ENCODE measurements at regions not wholly inside any gene's neighbourhood (a gene's known extent, or its start where the extent isn't known, plus 50 kb on each side); places are given as distances from the start of the nearest gene placed in this dataset.

DNA sequence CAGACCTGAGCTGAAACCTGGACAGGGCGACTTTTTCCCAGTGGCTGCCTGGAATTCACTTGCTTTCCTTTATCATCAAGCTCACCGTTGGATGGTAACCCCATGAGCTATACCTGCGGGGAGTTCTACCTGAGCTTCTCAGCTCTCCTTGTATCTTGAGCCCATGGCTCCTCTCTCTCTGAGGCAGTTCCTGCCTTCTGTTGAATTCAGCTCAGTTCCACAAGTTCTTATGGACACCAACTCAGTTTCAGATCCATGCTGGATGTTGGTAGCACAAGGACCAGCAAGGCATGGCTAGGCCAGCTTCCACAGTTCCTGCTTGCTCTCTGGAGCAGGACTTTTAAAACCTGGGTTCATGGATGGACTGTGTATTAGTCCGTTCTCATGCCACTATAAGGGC, 58.3 kb upstream of the AMPD3 start:
- TF ChIP-seq SP1 (IDR thresholded peaks at IDR 0.05; ENCODE audit: low read depth, low read length) (no peak), CTCF (IDR thresholded peaks at IDR 0.05; ENCODE audit: control extremely low read depth in 1 of 3, insufficient read depth in 1 of 3, low read depth in 1 of 3, low read length in 3 of 3) (no peak), ATF2 (IDR thresholded peaks at IDR 0.05; ENCODE audit: low read length) (no peak), ZNF274 (IDR thresholded peaks at IDR 0.05; ENCODE audit: borderline replicate concordance, extremely low read depth, low read length) (no peak), JUND (IDR thresholded peaks at IDR 0.05; ENCODE audit: low read length) (no peak), SUZ12 (IDR thresholded peaks at IDR 0.05; ENCODE audit: low read length) (no peak), EP300 (IDR thresholded peaks at IDR 0.05; ENCODE audit: borderline replicate concordance in 1 of 2, low read depth in 2 of 2, low read length in 2 of 2) (no peak), POLR2AphosphoS5 (IDR thresholded peaks at IDR 0.05; ENCODE audit: low read depth, low read length) (no peak), RBBP5 (IDR thresholded peaks at IDR 0.05; ENCODE audit: borderline replicate concordance, low read depth, low read length) (no peak)
